Epithelial cell of esophagus (primary cell): ENCODE measurements at regions not wholly inside any gene's neighbourhood (a gene's known extent, or its start where the extent isn't known, plus 50 kb on each side); places are given as distances from the start of the nearest gene placed in this dataset.
"Not testable (repeated sequence)": the region's sequence is repeated elsewhere in the genome, so short reads cannot be mapped to it uniquely, and the experiment has no call there.

Source experiments
- DNase-seq: peaks from one replicate; pipeline ENCODE4 v3.0.0; 2010; ENCODE audit warnings: low read depth
- H3K4me3 ChIP-seq: 2 replicates; pipeline ENCODE4 v1.5.1; 2011; ENCODE audit warnings: mild to moderate bottlenecking, low read length, control low read depth
- TF ChIP-seq, protein P1 (sequence below): IDR thresholded peaks from 2 replicates; pipeline ENCODE4 v1.5.1; 2011; ENCODE audit warnings: low read depth, mild to moderate bottlenecking, low read length, control low read depth, inconsistent platforms; ENCODE audit not compliant: insufficient read depth; ENCODE audit errors: missing control alignments

- TF ChIP-seq, protein P1, sequence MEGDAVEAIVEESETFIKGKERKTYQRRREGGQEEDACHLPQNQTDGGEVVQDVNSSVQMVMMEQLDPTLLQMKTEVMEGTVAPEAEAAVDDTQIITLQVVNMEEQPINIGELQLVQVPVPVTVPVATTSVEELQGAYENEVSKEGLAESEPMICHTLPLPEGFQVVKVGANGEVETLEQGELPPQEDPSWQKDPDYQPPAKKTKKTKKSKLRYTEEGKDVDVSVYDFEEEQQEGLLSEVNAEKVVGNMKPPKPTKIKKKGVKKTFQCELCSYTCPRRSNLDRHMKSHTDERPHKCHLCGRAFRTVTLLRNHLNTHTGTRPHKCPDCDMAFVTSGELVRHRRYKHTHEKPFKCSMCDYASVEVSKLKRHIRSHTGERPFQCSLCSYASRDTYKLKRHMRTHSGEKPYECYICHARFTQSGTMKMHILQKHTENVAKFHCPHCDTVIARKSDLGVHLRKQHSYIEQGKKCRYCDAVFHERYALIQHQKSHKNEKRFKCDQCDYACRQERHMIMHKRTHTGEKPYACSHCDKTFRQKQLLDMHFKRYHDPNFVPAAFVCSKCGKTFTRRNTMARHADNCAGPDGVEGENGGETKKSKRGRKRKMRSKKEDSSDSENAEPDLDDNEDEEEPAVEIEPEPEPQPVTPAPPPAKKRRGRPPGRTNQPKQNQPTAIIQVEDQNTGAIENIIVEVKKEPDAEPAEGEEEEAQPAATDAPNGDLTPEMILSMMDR: no peak
- no peak for DNase-seq
- H3K4me3 ChIP-seq: no peak overlapping the region
Measured at GRCh38 chr13:44785401-44785800, 203.9 kb downstream of the NUFIP1 start.

DNA sequence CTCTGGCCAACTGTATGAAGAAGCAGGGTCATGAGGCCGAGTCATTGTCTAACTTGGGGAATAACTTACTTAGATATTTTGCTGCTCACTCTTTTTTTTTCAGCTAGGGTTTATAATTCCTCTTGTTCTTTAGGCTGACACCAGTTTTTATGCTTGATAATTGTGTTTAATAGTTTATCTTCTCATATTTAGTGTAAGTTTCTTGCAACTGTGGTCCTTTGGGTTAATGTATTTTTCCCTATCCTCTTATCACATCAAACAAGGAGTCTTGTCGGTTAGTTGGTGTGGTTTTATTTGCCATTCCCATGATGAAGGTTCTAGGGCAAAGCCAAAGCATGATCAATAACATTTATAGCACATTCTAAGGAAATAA lies 204.6 kb downstream of the NUFIP1 start:
- TF ChIP-seq, protein P1: no peak
- H3K4me3 ChIP-seq: no peak overlapping the region
- DNase-seq: no peak

- no peak for DNase-seq
- H3K4me3 ChIP-seq: no peak overlapping the region
- TF ChIP-seq, protein P1: no peak
Measured at GRCh38 chr13:44783994-44784707, 205.1 kb downstream of the NUFIP1 start.

- DNase-seq: peak; percentile 27
- TF ChIP-seq, protein P1: no peak
- H3K4me3 ChIP-seq: no peak overlapping the region
Measured at GRCh38 chr13:44780591-44781280, 204.6 kb upstream of the TSC22D1 start.

DNA sequence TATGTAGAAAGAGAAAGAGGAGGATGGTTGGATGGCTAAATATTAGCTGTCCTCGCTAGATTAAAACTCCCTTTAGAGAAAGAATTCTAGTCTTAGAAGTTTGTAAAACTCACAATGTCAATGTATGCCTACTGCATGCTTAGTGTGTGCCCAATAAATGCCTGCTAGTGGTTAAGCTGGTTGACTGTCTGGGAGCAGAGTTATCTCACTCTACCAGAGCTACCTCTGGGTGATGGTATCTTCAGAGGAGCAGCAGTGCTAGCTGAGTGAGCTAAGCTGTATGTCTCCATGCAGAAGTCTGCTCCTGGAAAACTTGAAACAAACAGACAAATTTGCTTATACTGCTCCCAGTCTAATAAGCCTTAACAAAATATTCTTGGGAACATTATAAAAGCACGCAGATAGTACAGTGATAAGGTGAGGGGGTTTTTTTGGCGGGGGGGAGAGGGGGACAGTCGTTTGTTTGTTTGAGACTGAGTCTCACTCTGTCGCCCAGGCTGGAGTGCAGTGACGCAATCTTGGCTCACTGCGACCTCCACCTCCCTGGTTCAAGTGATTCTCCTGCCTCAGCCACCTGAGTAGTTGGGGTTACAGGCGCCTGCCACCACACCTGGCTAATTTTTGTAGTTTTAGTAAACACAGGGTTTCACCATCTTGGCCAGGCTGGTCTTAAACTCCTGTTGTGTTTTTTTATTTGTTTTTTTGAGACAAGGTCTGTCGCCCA lies 202.8 kb upstream of the TSC22D1 start:
- no peak overlapping the region for H3K4me3 ChIP-seq
- TF ChIP-seq, protein P1: no peak
- DNase-seq: no peak

DNA sequence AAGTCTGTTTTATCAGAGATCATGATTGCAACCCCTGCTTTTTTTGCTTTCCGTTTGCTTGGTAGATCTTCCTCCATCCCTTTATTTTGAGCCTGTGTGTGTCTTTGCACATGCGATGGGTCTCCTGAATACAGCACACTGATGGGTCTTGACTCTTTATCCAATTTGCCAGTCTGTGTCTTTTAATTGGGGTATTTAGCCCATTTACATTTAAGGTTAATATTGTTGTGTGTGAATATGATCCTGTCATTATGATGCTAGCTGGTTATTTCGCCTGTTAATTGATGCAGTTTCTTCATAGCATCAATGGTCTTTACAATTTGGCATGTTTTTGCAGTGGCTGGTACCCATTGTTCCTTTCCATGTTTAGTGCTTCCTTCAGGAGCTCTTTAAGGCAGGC lies 199.2 kb upstream of the TSC22D1 start:
- not testable (repeated sequence) for DNase-seq

GRCh38 chr13:44770951-44771350 lies 194.8 kb upstream of the TSC22D1 start:
- no peak overlapping the region for H3K4me3 ChIP-seq
- DNase-seq: no peak
- TF ChIP-seq, protein P1: no peak

More for the DNA sequence above, 199.2 kb upstream of the TSC22D1 start:
- H3K4me3 ChIP-seq: not testable (repeated sequence)
